AML-193 (cell line): ENCODE measurements at regions not wholly inside any gene's neighbourhood (a gene's known extent, or its start where the extent isn't known, plus 50 kb on each side); places are given as distances from the start of the nearest gene placed in this dataset.
A peak's percentile ranks its signal among the peaks of the same experiment; 100 is the strongest.
"Not testable (repeated sequence)": the region's sequence is repeated elsewhere in the genome, so short reads cannot be mapped to it uniquely, and the experiment has no call there.

Experiments
- DNase-seq, 2 experiments: peaks; one replicate each; lab custom pipeline; 2025; lab: John Stamatoyannopoulos, UW

- no peak for DNase-seq
Observed at GRCh38 chr14:105971593-105972500, 445.5 kb downstream of the TMEM121 start.

GRCh38 chr14:105974902-105975301 is 448.5 kb downstream of the TMEM121 start:
- DNase-seq = no peak

GRCh38 chr14:105978618-105979295 is 452.4 kb downstream of the TMEM121 start:
- DNase-seq = no peak

GRCh38 chr14:105979446-105979845 is 453.1 kb downstream of the TMEM121 start:
- no peak for DNase-seq

GRCh38 chr14:105980224-105980623 is 453.8 kb downstream of the TMEM121 start:
- DNase-seq = no peak

- not testable (repeated sequence) for DNase-seq
Observed at GRCh38 chr14:105981517-105982302, 455.3 kb downstream of the TMEM121 start.

GRCh38 chr14:105982664-105983063 is 456.3 kb downstream of the TMEM121 start:
- no peak for DNase-seq

GRCh38 chr14:105986894-105987284 is 460.5 kb downstream of the TMEM121 start:
- DNase-seq = no peak

GRCh38 chr14:105987563-105987962 is 461.2 kb downstream of the TMEM121 start:
- DNase-seq = no peak

- DNase-seq = no peak
Observed at GRCh38 chr14:105989566-105990302, 463.4 kb downstream of the TMEM121 start.

GRCh38 chr14:105991677-105992076 is 465.3 kb downstream of the TMEM121 start:
- DNase-seq = not testable (repeated sequence)

GRCh38 chr14:105993814-105994213 is 467.4 kb downstream of the TMEM121 start:
- DNase-seq = no peak

- DNase-seq = not testable (repeated sequence)
Observed at GRCh38 chr14:105995011-105995710, 468.8 kb downstream of the TMEM121 start.

- DNase-seq = not testable (repeated sequence)
Observed at GRCh38 chr14:105998597-105998996, 472.2 kb downstream of the TMEM121 start.

GRCh38 chr14:105999361-106000028 is 473.1 kb downstream of the TMEM121 start:
- peak; percentile 13 to 22 for DNase-seq

GRCh38 chr14:106000029-106000511 is 473.7 kb downstream of the TMEM121 start:
- not testable (repeated sequence) for DNase-seq

GRCh38 chr14:106001277-106001676 is 474.9 kb downstream of the TMEM121 start:
- DNase-seq = not testable (repeated sequence)

GRCh38 chr14:106003351-106003750 is 477.0 kb downstream of the TMEM121 start:
- no peak for DNase-seq

- not testable (repeated sequence) for DNase-seq
Observed at GRCh38 chr14:106004937-106005795, 478.8 kb downstream of the TMEM121 start.
